ENCODE measurements at regions not wholly inside any gene's neighbourhood (a gene's known extent, or its start where the extent isn't known, plus 50 kb on each side); places are given as distances from the start of the nearest gene placed in this dataset.
A peak's percentile ranks its signal among the peaks of the same experiment; 100 is the strongest.

- Mint-ChIP-seq H3K27me3 (peaks cover 2 to 6% of the 10 kb centered on the region in 2 donors), H3K4me3 (no peak overlapping the region), H3K36me3 (no peaks in the 10 kb centered on the region), H3K4me1 (no peaks in the 10 kb centered on the region), H3K9me3 (peaks cover 1 to 18% (median 8%) of the 10 kb centered on the region in 8 donors), H3K27ac (no peak overlapping the region)
- Histone ChIP-seq H3K27me3 (ENCODE audit: insufficient read depth, low read length) (no peaks in the 10 kb centered on the region), H3K4me3 (ENCODE audit: low read length in 2 of 2) (no peak overlapping the region), H3K36me3 (ENCODE audit: insufficient read depth, low read length) (no peaks in the 10 kb centered on the region), H3K9me3 (ENCODE audit: control insufficient read depth in 1 of 2, low read length in 2 of 2) (no peaks in the 10 kb centered on the region), H3K4me1 (ENCODE audit: insufficient read depth, low read length) (no peaks in the 10 kb centered on the region), H3K27ac (ENCODE audit: low read depth, low read length) (no peak overlapping the region)
- ChIA-PET CTCF (ENCODE audit: partially characterized antibody) (interaction anchor here (0.8 to 3.4 kb wide), 5 partner anchors 9 to 663 kb away, joined by 3 to 26 read pairs (median 7); no protein-coding TSS in a partner anchor), POLR2A (ENCODE audit: partially characterized antibody) (no interaction called here)
- no peak for DNase-seq
- intact Hi-C loops (cut with micrococcal nuclease): no loop called here
Observed at GRCh38 chr7:18344536-18344935, 151.0 kb upstream of the HDAC9 start.

GRCh38 chr7:18345641-18346234 is 149.8 kb upstream of the HDAC9 start:
- POLR2A ChIA-PET (ENCODE audit: partially characterized antibody): no interaction called here
- intact Hi-C loops (cut with micrococcal nuclease): no loop called here
- H3K27ac Mint-ChIP-seq: no peak overlapping the region

GRCh38 chr7:18347170-18347569 is 148.4 kb upstream of the HDAC9 start:
- no peaks in the 10 kb centered on the region for H3K4me1 Mint-ChIP-seq
- no peak overlapping the region for H3K27ac Mint-ChIP-seq
- Histone ChIP-seq H3K27me3 (ENCODE audit: insufficient read depth, low read length) (no peaks in the 10 kb centered on the region), H3K9me3 (ENCODE audit: control insufficient read depth in 1 of 2, low read length in 2 of 2) (no peaks in the 10 kb centered on the region), H3K27ac (ENCODE audit: low read depth, low read length) (no peak overlapping the region), H3K4me3 (ENCODE audit: low read length in 2 of 2) (no peak overlapping the region), H3K4me1 (ENCODE audit: insufficient read depth, low read length) (no peaks in the 10 kb centered on the region), H3K36me3 (ENCODE audit: insufficient read depth, low read length) (no peaks in the 10 kb centered on the region)
- H3K27me3 Mint-ChIP-seq: peaks cover 3 to 6% of the 10 kb centered on the region in 2 donors
- no peak for DNase-seq
- ChIA-PET CTCF (ENCODE audit: partially characterized antibody) (interaction anchor here (1.0 to 1.5 kb wide), 2 partner anchors 10 to 577 kb away, joined by 3 to 4 read pairs; no protein-coding TSS in a partner anchor), POLR2A (ENCODE audit: partially characterized antibody) (no interaction called here)
- intact Hi-C loops (cut with micrococcal nuclease): no loop called here
- H3K9me3 Mint-ChIP-seq: peaks cover 0 to under 1% (median 0%) of the 10 kb centered on the region in 8 donors
- no peak overlapping the region for H3K4me3 Mint-ChIP-seq
- no peaks in the 10 kb centered on the region for H3K36me3 Mint-ChIP-seq

More at GRCh38 chr7:18345641-18346234, 149.8 kb upstream of the HDAC9 start:
- H3K4me3 Mint-ChIP-seq: no peak overlapping the region
- no peaks in the 10 kb centered on the region for H3K9me3 ChIP-seq (ENCODE audit: control insufficient read depth in 1 of 2, low read length in 2 of 2)
- no peaks in the 10 kb centered on the region for H3K36me3 Mint-ChIP-seq
- H3K27ac ChIP-seq (ENCODE audit: low read depth, low read length): no peak overlapping the region
- no peaks in the 10 kb centered on the region for H3K4me1 Mint-ChIP-seq
- CTCF ChIA-PET (ENCODE audit: partially characterized antibody): interaction anchor here (0.7 to 3.4 kb wide), 6 partner anchors 11 to 1362 kb away, joined by 3 to 26 read pairs (median 6); no protein-coding TSS in a partner anchor
- peaks cover 1 to 14% (median 8%) of the 10 kb centered on the region in 8 donors for H3K9me3 Mint-ChIP-seq
- no peaks in the 10 kb centered on the region for H3K36me3 ChIP-seq (ENCODE audit: insufficient read depth, low read length)
- no peaks in the 10 kb centered on the region for H3K4me1 ChIP-seq (ENCODE audit: insufficient read depth, low read length)
- DNase-seq: peak in 4 of 5 donors; percentile 22 to 41 (median 32)
- H3K27me3 ChIP-seq (ENCODE audit: insufficient read depth, low read length): no peaks in the 10 kb centered on the region
- peaks cover 3 to 6% of the 10 kb centered on the region in 2 donors for H3K27me3 Mint-ChIP-seq
- no peak overlapping the region for H3K4me3 ChIP-seq (ENCODE audit: low read length in 2 of 2)

GRCh38 chr7:18350678-18351077 is 144.9 kb upstream of the HDAC9 start:
- H3K4me3 ChIP-seq (ENCODE audit: low read length in 2 of 2): no peak overlapping the region
- DNase-seq: peak in 1 of 5 donors; percentile 28
- no peak overlapping the region for H3K27ac ChIP-seq (ENCODE audit: low read depth, low read length)
- H3K27me3 Mint-ChIP-seq: peaks cover under 1 to 3% of the 10 kb centered on the region in 2 donors
- no peaks in the 10 kb centered on the region for H3K9me3 ChIP-seq (ENCODE audit: control insufficient read depth in 1 of 2, low read length in 2 of 2)
- H3K9me3 Mint-ChIP-seq: no peaks in the 10 kb centered on the region
- peaks cover 1% of the 10 kb centered on the region for H3K4me1 ChIP-seq (ENCODE audit: insufficient read depth, low read length)
- CTCF ChIA-PET (ENCODE audit: partially characterized antibody): interaction anchor here (1.0 kb wide), 1 partner anchor 14 kb away, joined by 3 read pairs; no protein-coding TSS in a partner anchor
- H3K27me3 ChIP-seq (ENCODE audit: insufficient read depth, low read length): no peaks in the 10 kb centered on the region
- intact Hi-C loops (cut with micrococcal nuclease): loop anchor here (5.0 kb wide), 2 partner anchors 317 to 1317 kb away; no protein-coding TSS in a partner anchor
- H3K36me3 Mint-ChIP-seq: no peaks in the 10 kb centered on the region
- no peak overlapping the region for H3K27ac Mint-ChIP-seq
- H3K4me3 Mint-ChIP-seq: no peak overlapping the region
- no peaks in the 10 kb centered on the region for H3K36me3 ChIP-seq (ENCODE audit: insufficient read depth, low read length)
- H3K4me1 Mint-ChIP-seq: peaks cover 0 to 1% (median 0%) of the 10 kb centered on the region in 4 donors
- POLR2A ChIA-PET (ENCODE audit: partially characterized antibody): no interaction called here

- Histone ChIP-seq H3K36me3 (ENCODE audit: insufficient read depth, low read length) (no peaks in the 10 kb centered on the region), H3K4me1 (ENCODE audit: insufficient read depth, low read length) (peaks cover 5% of the 10 kb centered on the region), H3K9me3 (ENCODE audit: control insufficient read depth in 1 of 2, low read length in 2 of 2) (no peaks in the 10 kb centered on the region), H3K4me3 (ENCODE audit: low read length in 2 of 2) (no peak overlapping the region), H3K27ac (ENCODE audit: low read depth, low read length) (no peak overlapping the region), H3K27me3 (ENCODE audit: insufficient read depth, low read length) (no peaks in the 10 kb centered on the region)
- CTCF ChIA-PET (ENCODE audit: partially characterized antibody): interaction anchor here (0.6 to 4.0 kb wide), 10 partner anchors 8 to 672 kb away, joined by 3 to 17 read pairs (median 4); no protein-coding TSS in a partner anchor
- H3K4me1 Mint-ChIP-seq: peaks cover 1 to 6% (median 3%) of the 10 kb centered on the region in 4 donors
- no peak overlapping the region for H3K27ac Mint-ChIP-seq
- POLR2A ChIA-PET (ENCODE audit: partially characterized antibody): no interaction called here
- H3K27me3 Mint-ChIP-seq: peaks cover 0 to 3% of the 10 kb centered on the region in 2 donors
- no peak for DNase-seq
- H3K36me3 Mint-ChIP-seq: no peaks in the 10 kb centered on the region
- intact Hi-C loops (cut with micrococcal nuclease): loop anchor here (5.0 kb wide), 2 partner anchors 315 to 1315 kb away; no protein-coding TSS in a partner anchor
- H3K9me3 Mint-ChIP-seq: no peaks in the 10 kb centered on the region
- no peak overlapping the region for H3K4me3 Mint-ChIP-seq
Observed at GRCh38 chr7:18352339-18353255, 143.0 kb upstream of the HDAC9 start.

- Mint-ChIP-seq H3K36me3 (no peaks in the 10 kb centered on the region), H3K27me3 (peaks cover 0 to 3% of the 10 kb centered on the region in 2 donors), H3K4me1 (peaks cover 1 to 6% (median 3%) of the 10 kb centered on the region in 4 donors), H3K27ac (no peak overlapping the region), H3K9me3 (no peaks in the 10 kb centered on the region), H3K4me3 (no peak overlapping the region)
- peaks cover 5% of the 10 kb centered on the region for H3K4me1 ChIP-seq (ENCODE audit: insufficient read depth, low read length)
- POLR2A ChIA-PET (ENCODE audit: partially characterized antibody): no interaction called here
- intact Hi-C loops (cut with micrococcal nuclease): loop anchor here (5.0 kb wide), 2 partner anchors 314 to 1314 kb away; no protein-coding TSS in a partner anchor
- H3K4me3 ChIP-seq (ENCODE audit: low read length in 2 of 2): no peak overlapping the region
- CTCF ChIA-PET (ENCODE audit: partially characterized antibody): interaction anchor here (0.6 to 4.0 kb wide), 8 partner anchors 12 to 673 kb away, joined by 3 to 17 read pairs (median 4); no protein-coding TSS in a partner anchor
- no peaks in the 10 kb centered on the region for H3K36me3 ChIP-seq (ENCODE audit: insufficient read depth, low read length)
- no peaks in the 10 kb centered on the region for H3K27me3 ChIP-seq (ENCODE audit: insufficient read depth, low read length)
- H3K27ac ChIP-seq (ENCODE audit: low read depth, low read length): no peak overlapping the region
- no peak for DNase-seq
- H3K9me3 ChIP-seq (ENCODE audit: control insufficient read depth in 1 of 2, low read length in 2 of 2): no peaks in the 10 kb centered on the region
Observed at GRCh38 chr7:18353339-18353738, 142.2 kb upstream of the HDAC9 start.
